Adrenal gland (tissue), 5 donors: ENCODE measurements at regions not wholly inside any gene's neighbourhood (a gene's known extent, or its start where the extent isn't known, plus 50 kb on each side); places are given as distances from the start of the nearest gene placed in this dataset.

ENCODE experiments used
- CTCF ChIP-seq, 6 experiments: fragments of 450-650 bp in 4 of 6; fragments of 200-600 bp in 2 of 6; sonication (generic) in 1 of 6; IDR thresholded peaks; 1 replicate in 5 of 6; 2 replicates in 1 of 6; pipeline versions ENCODE4 v1.5.1 to v1.8.0; 2016 to 2021; ENCODE audit warnings: antibody characterized with exemption in 6 of 6, mild to moderate bottlenecking in 2 of 6, moderate library complexity in 1 of 6
- POLR2A ChIP-seq, 2 donors: fragments of 450-650 bp; IDR thresholded peaks; one replicate each; pipeline ENCODE4 v1.6.1; 2017; ENCODE audit warnings: antibody characterized with exemption in 2 of 2, mild to moderate bottlenecking in 2 of 2, moderate library complexity in 1 of 2
- donor health status: DM: no; HTN: no; CAD: no.

- TF ChIP-seq CTCF (IDR thresholded peaks at IDR 0.05) (no peak), POLR2A (IDR thresholded peaks at IDR 0.05) (no peak)
These were observed 420.3 kb upstream of the POM121L12 start for GRCh38 chr7:52615021-52615695.
